ENCODE measurements at regions not wholly inside any gene's neighbourhood (a gene's known extent, or its start where the extent isn't known, plus 50 kb on each side); places are given as distances from the start of the nearest gene placed in this dataset.

DNA sequence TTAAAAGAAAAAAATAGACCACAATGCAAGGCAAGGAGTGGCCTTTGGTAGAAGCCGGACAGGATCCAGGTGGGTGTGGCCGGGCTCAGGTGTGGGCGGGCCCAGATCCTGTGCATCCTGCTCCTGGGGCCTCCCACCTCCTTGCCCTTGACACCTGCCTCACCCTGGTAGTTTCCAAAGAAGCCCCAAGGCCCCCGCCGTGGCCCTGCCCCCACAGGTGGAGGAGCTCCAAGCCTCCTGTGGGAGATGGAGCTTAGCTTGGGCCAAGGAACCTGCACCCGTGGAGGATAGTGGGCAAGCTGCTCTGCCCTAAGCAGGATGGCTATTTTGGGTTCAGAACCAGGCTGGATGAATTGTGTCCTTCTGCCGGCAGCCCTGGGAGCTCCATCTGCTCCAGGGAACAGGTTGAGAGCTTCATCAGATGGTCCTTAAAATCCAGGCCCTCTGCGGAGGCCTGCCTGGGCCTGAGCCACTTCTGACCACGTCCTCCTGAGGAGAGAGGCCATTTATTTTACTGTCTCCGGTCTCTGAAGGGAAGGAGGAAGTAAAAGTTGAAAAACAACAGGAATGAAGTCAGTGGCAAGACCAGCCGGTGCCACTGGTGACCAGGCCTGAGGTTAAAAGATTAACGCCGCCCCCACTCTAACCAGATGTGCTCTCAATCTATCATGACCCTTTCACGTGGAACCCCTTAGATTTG lies 53.9 kb upstream of the KLF13 start:
- in situ Hi-C loops (cut with MboI; ENCODE audit: low sequenced_read_pairs), result no loop called here

DNA sequence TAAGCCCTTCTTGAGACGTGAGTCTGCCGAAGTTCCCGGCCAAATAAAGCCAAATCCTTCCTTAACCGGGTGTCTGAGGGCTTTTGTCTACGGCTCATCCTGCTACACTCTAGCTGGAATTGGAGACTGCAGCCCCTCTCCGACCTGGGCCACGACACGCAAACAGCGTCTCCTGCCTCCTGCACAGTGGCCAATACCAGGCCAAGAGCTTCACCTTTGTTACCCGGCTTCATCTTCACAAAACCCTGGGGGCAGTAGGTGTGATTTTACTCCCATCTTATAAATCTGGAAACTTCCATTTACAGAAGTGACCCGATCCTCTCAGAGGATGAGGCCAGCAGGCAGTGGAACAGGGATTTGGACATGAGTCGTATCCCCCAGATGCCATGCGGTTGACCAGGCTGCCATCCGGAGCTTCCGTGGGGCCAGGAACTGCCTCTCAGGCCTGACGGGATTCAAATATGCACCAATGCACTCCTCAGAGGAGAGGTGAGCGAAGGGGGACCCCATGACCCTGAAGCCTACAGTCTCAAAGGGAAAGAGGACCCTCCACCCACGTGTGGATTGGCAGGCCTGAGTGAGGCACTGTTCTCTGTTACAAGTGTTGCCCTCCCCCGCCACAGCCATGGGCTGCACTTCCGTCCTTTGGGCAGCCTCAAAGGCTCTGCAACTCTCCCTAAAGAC lies 53.2 kb upstream of the KLF13 start:
- in situ Hi-C loops (cut with MboI; ENCODE audit: low sequenced_read_pairs), result no loop called here

DNA sequence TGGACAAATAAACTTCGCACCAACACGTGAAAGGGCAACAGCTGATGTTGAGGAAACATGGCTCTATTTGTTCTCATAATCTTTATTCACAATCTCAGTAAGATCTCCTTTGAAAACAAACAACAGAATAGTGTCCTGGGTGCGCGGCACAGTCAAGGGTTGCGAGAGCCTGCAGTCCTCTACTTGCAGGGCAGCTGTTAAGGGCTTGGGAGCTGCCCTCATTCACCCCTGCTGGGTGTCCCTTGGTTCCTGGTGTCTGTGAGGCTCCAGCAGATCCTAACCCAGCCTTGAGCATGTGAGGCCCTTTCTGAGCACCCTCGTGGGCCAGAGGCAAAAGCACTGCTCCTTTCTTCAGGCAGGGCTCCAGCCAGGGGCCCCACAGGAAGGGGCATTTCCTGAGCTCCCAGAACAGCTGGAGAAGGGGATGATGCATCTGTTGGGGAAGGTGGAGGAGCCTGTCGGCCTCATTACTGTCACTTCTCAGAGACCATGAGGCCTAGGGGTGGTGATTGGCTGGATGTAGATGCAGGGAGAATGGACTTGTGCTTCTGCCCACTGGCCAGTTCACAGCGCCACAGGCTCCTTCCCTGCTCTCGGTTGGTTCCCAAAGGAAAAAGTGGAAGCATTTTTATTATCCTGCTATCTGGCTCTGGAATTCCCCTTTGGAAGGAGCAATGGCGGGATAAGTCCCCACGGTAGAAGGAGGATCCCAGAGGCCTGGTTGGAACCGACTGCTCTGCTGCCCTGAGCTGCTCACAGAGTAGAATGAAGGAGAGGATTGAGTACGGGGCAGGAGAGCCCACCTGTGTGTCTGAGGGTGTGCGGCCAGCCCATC lies 51.9 kb upstream of the KLF13 start:
- in situ Hi-C loops (cut with MboI; ENCODE audit: low sequenced_read_pairs), result no loop called here

DNA sequence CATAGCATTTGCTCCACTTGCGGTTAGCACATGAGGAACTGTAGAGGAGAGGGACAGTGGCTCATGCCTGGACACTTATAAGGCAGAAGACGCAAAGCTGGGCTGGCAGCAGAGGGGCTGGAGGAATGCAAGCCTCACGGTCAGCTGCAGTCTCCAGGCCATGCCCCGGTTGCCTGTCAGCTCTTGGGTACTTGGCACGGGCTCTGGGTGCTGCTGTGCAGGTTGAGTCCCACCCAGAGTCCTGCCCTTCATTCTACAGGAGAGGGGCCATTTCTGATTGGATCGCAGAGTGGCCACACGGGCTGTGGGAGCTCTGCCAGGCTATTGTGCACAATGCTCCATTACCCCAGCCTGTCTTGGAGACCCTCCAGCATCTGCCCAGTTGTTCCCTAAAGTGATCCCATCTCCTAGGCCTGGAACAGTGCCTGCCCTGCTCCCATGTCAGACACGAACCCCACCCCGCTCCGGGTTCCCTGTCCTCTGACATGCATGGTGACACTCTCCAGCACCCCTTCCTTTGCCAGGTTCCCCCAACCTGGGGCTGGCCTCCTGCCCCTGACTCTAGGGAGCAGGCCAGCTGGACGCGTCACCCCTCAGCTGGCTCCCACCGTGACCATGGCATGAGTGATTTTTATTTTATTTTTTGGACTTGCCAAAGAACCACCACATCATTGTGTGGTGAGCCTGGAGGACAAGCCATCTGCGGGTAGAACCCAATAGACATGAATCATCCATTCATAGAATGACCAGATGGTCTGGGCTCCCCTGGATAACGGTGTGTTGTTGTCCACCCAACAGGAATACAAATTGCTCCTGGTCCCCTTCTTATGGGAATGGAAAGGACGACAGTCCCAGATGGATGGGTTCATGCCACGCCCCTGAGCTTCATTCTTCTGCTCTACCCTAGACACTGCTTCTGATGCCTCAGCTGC lies 51.0 kb upstream of the KLF13 start:
- in situ Hi-C loops (cut with MboI; ENCODE audit: low sequenced_read_pairs), result no loop called here

DNA sequence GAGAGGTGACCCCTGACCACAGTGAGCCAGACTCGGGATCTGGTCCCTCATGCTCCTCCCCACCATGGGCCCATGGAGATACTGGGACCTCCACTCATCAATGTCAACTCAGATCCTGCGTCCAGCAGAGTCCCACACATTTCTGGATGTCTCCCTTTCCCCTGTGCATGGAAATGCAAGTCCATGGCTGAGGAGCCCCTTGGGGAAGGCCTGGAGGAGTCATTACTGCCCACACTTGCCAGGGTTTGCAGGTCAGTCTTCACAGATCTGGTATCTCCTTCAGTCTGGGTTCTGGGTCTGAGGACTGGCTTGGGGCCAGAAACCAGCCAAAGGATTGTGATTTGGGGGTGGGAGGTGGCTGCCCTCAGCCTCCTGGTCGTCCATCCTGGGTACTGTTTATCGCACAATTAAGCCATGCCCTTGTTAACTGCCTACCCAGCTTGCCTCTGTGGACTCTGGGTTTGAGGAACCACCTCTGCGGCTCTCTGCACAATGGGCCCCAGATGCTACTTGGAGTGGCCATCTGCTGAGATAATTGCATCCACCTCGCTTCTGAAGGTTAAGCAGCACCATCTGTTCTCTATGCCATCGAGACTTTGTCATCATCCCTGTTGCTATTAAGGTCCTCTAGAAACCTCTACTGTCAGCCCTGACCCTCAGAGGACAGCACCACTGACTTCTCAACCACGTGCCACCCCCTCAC lies 49.9 kb upstream of the KLF13 start:
- in situ Hi-C loops (cut with MboI; ENCODE audit: low sequenced_read_pairs), result no loop called here

Measured in HL-60/S4 (cell line).